HepG2 (cell line): ENCODE measurements at regions not wholly inside any gene's neighbourhood (a gene's known extent, or its start where the extent isn't known, plus 50 kb on each side); places are given as distances from the start of the nearest gene placed in this dataset.

Experiments used
- ATAC-seq: fragments of 200-7000 bp; cut with Tn5 transposase; 3 replicates; pipeline ENCODE4 v1.9.1; 2020; ENCODE audit warnings: mild to moderate bottlenecking, moderate library complexity
- BruUV-seq: library from RNA; stranded (reverse); fragments of 400-500 nt; replicated peaks from 2 replicates; lab custom pipeline; 2021; lab: Mats Ljungman, UMichigan
- CTCF ChIA-PET: fragments of 300-600 bp; formaldehyde crosslinking; extraction: SDS; loops from one replicate; lab custom pipeline; 2021; ENCODE audit warnings: low total read pairs, inconsistent platforms, low intra/inter-chr PET ratio; lab: Yijun Ruan, JAX
- POLR2A ChIA-PET: fragments of 350-600 bp; sonication (Branson Sonifier 250); formaldehyde crosslinking; loops from one replicate; lab custom pipeline; 2020; ENCODE audit warnings: antibody characterized with exemption, inconsistent platforms; lab: Yijun Ruan, JAX
- DNase-seq: peaks from one replicate; pipeline ENCODE4 v3.0.0-alpha.2; 2015; ENCODE audit warnings: low spot score
- FAIRE-seq: peaks from 3 replicates; lab custom pipeline; 2011; peaks lifted over from hg19 to GRCh38; lab: Jason Lieb, UNC
- H2AFZ ChIP-seq: one replicate; pipeline ENCODE4 v1.6.1; 2011; ENCODE audit warnings: low read length, inconsistent platforms
- H3K27ac ChIP-seq: fragments of 300-600 bp; 3 replicates; pipeline ENCODE4 v1.8.0; 2011; ENCODE audit warnings: mixed run types, mild to moderate bottlenecking, mixed read lengths, low read length, inconsistent platforms; ENCODE audit not compliant: insufficient read depth; ENCODE audit errors: extremely low read length
- H3K27me3 ChIP-seq, 2 experiments: fragments of 200-600 bp in 1 of 2; 2 replicates in 1 of 2; 3 replicates in 1 of 2; pipeline versions ENCODE4 v1.6.0 to v1.8.0; 2011; ENCODE audit warnings: low read length in 2 of 2, mild to moderate bottlenecking in 2 of 2, moderate library complexity in 2 of 2, inconsistent platforms in 1 of 2; ENCODE audit not compliant: insufficient read depth in 2 of 2, control insufficient read depth in 1 of 2
- H3K36me3 ChIP-seq, 2 experiments: fragments of 200-600 bp in 1 of 2; replicated peaks in 1 of 2; 2 replicates in 1 of 2; 3 replicates in 1 of 2; pipeline versions ENCODE4 v1.5.1 to v1.8.0; 2011; ENCODE audit warnings: low read length in 2 of 2, inconsistent platforms in 1 of 2; ENCODE audit not compliant: insufficient read depth in 2 of 2, control insufficient read depth in 1 of 2
- H3K4me1 ChIP-seq: 2 replicates; pipeline ENCODE4 v1.5.1; 2012; ENCODE audit warnings: low read length, inconsistent platforms; ENCODE audit not compliant: insufficient read depth
- H3K4me2 ChIP-seq: 2 replicates; pipeline ENCODE4 v1.6.0; 2011; ENCODE audit warnings: low read depth, low read length, inconsistent platforms
- H3K4me3 ChIP-seq, 3 experiments: fragments of 200-600 bp in 1 of 3; sonication (generic), shearing (Covaris generic) in 1 of 3; replicated peaks in 1 of 3; 2 replicates each; pipeline ENCODE4 v1.5.1; 2011 to 2016; ENCODE audit warnings: low read length in 3 of 3, inconsistent platforms in 2 of 3, low read depth in 2 of 3, mild to moderate bottlenecking in 2 of 3, control low read depth in 1 of 3, mixed read lengths in 1 of 3; ENCODE audit not compliant: insufficient read depth in 1 of 3
- H3K79me2 ChIP-seq: one replicate; pipeline ENCODE4 v1.6.1; 2011; ENCODE audit warnings: low read length, inconsistent platforms; ENCODE audit not compliant: insufficient read depth
- H3K9ac ChIP-seq: 2 replicates; pipeline ENCODE4 v1.6.0; 2011; ENCODE audit warnings: mild to moderate bottlenecking, low read depth, low read length, inconsistent platforms; ENCODE audit not compliant: insufficient read depth
- H3K9me3 ChIP-seq: 2 replicates; pipeline ENCODE4 v1.5.1; 2012; ENCODE audit warnings: mild to moderate bottlenecking, low read length
- H4K20me1 ChIP-seq: 2 replicates; pipeline ENCODE4 v1.6.0; 2011; ENCODE audit warnings: inconsistent platforms, mild to moderate bottlenecking, low read length, moderate library complexity; ENCODE audit not compliant: insufficient read depth
- FLYWCH1 ChIP-seq: sonication (generic); formaldehyde crosslinking; IDR thresholded peaks from 2 replicates; pipeline ENCODE4 v1.8.1; 2023; ENCODE audit warnings: mild to moderate bottlenecking, missing genetic modification reagents
- MEIS2 ChIP-seq: sonication (generic); formaldehyde crosslinking; IDR thresholded peaks from 2 replicates; pipeline ENCODE4 v1.9.0; 2021; ENCODE audit warnings: mild to moderate bottlenecking, missing genetic modification reagents
- ZNF484 ChIP-seq: sonication (generic); formaldehyde crosslinking; IDR thresholded peaks from 2 replicates; pipeline ENCODE4 v1.5.1; 2020; ENCODE audit warnings: mild to moderate bottlenecking, low read depth, missing genetic modification reagents, borderline replicate concordance
- ZNF616 ChIP-seq: sonication (generic); formaldehyde crosslinking; IDR thresholded peaks from 2 replicates; pipeline ENCODE4 v1.5.0; 2020; ENCODE audit warnings: low read depth, mild to moderate bottlenecking, missing genetic modification reagents
- WGBS: methylation state at CpG from one replicate; pipeline ENCODE4 v1.1.6; 2017; ENCODE audit warnings: low lambda C conversion rate; 5-methylcytosine and 5-hydroxymethylcytosine counted together
- in situ Hi-C: cut with HindIII; loops from 2 replicates; pipeline ENCODE4 v1.10.0; 2017; ENCODE audit warnings: low pct_unique_long_range_greater_than_20kb; ENCODE audit not compliant: extremely low pct_ligation_motif_present
- intact Hi-C: fragments of 100-400 bp; cut with micrococcal nuclease; formaldehyde crosslinking; loops from one replicate; pipeline ENCODE4 v1.10.0; 2022; ENCODE audit not compliant: unreplicated experiment
- TF ChIP-seq, protein P1 (sequence below): sonication (generic); formaldehyde crosslinking; IDR thresholded peaks from 2 replicates; pipeline ENCODE4 v1.5.0; 2020; ENCODE audit warnings: missing genetic modification reagents
- TF ChIP-seq, protein P2 (sequence below): IDR thresholded peaks from 2 replicates; pipeline ENCODE4 v1.6.1; 2016; ENCODE audit warnings: control low read depth
- TF ChIP-seq, protein P3 (sequence below): IDR thresholded peaks from 2 replicates; pipeline ENCODE4 v1.6.1; 2016; ENCODE audit warnings: low read depth, control low read depth

DNA sequence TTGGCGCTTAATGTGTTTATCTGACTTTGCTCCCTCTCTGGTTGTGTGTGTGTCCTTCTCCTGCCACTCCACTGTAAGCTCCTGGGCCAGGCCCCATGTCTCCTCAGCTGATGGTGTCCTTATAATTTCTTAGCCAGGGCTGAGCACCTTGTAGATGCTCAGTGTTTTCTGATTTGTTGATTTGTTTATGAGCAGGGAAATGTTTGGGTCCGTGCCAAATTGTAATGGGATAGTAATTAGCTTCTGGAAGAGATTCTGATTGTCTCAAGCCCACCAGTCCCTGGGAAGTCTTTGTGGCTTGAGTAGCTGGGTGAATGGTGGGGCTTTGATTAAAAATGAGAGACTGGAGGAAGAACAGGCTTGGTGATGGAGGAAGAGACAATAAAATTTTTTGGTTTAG, 270.5 kb downstream of the MYCN start:
- H3K36me3 ChIP-seq, result no peaks in the 10 kb centered on the region
- no peak for TF ChIP-seq FLYWCH1
- no peak for TF ChIP-seq ZNF484 (CRISPR knock-in tag)
- no peak for TF ChIP-seq ZNF616 (CRISPR knock-in tag)
- TF ChIP-seq, protein P1, sequence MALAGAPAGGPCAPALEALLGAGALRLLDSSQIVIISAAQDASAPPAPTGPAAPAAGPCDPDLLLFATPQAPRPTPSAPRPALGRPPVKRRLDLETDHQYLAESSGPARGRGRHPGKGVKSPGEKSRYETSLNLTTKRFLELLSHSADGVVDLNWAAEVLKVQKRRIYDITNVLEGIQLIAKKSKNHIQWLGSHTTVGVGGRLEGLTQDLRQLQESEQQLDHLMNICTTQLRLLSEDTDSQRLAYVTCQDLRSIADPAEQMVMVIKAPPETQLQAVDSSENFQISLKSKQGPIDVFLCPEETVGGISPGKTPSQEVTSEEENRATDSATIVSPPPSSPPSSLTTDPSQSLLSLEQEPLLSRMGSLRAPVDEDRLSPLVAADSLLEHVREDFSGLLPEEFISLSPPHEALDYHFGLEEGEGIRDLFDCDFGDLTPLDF (CRISPR knock-in tag), result no peak
- TF ChIP-seq MEIS2 (CRISPR knock-in tag), result no peak
- TF ChIP-seq, protein P2, sequence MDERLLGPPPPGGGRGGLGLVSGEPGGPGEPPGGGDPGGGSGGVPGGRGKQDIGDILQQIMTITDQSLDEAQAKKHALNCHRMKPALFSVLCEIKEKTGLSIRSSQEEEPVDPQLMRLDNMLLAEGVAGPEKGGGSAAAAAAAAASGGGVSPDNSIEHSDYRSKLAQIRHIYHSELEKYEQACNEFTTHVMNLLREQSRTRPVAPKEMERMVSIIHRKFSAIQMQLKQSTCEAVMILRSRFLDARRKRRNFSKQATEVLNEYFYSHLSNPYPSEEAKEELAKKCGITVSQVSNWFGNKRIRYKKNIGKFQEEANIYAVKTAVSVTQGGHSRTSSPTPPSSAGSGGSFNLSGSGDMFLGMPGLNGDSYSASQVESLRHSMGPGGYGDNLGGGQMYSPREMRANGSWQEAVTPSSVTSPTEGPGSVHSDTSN (CRISPR knock-in tag), result no peak
- TF ChIP-seq, protein P3, sequence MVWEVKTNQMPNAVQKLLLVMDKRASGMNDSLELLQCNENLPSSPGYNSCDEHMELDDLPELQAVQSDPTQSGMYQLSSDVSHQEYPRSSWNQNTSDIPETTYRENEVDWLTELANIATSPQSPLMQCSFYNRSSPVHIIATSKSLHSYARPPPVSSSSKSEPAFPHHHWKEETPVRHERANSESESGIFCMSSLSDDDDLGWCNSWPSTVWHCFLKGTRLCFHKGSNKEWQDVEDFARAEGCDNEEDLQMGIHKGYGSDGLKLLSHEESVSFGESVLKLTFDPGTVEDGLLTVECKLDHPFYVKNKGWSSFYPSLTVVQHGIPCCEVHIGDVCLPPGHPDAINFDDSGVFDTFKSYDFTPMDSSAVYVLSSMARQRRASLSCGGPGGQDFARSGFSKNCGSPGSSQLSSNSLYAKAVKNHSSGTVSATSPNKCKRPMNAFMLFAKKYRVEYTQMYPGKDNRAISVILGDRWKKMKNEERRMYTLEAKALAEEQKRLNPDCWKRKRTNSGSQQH, result no peak
- H3K9ac ChIP-seq, result no peak overlapping the region
- intact Hi-C loops (loop anchor here (10.0 kb wide), 2 partner anchors 136 to 176 kb away; no protein-coding TSS in a partner anchor), in situ Hi-C loops (no loop called here)
- DNase-seq, result no peak
- no peaks in the 10 kb centered on the region for H4K20me1 ChIP-seq
- peaks cover 0 to 2% of the 10 kb centered on the region in 2 experiments; a peak in 1 of 5 replicates for H3K27me3 ChIP-seq
- no peaks in the 10 kb centered on the region for H3K79me2 ChIP-seq
- FAIRE-seq, result no peak
- H3K4me1 ChIP-seq, result no peaks in the 10 kb centered on the region
- ChIA-PET POLR2A (no interaction called here), CTCF (no interaction called here)
- 27% methylated on average over 2 of the region's 2 CpGs for WGBS
- no peak overlapping the region for H3K4me3 ChIP-seq
- H3K9me3 ChIP-seq, result no peaks in the 10 kb centered on the region
- ATAC-seq, result no peak
- no peak overlapping the region for H2AFZ ChIP-seq
- H3K4me2 ChIP-seq, result no peak overlapping the region
- H3K27ac ChIP-seq, result no peak overlapping the region
- no TSS peak for BruUV-seq
